HEK293 (cell line): ENCODE measurements at regions not wholly inside any gene's neighbourhood (a gene's known extent, or its start where the extent isn't known, plus 50 kb on each side); places are given as distances from the start of the nearest gene placed in this dataset.

Experiments used
- CTCF ChIA-PET: fragments of 350-600 bp; formaldehyde crosslinking; extraction: SDS; loops from one replicate; lab custom pipeline; 2021; ENCODE audit warnings: antibody characterized with exemption; lab: Yijun Ruan, JAX
- POLR2A ChIA-PET: fragments of 300-600 bp; formaldehyde crosslinking; extraction: SDS; loops from one replicate; lab custom pipeline; 2020; ENCODE audit warnings: antibody characterized with exemption, inconsistent platforms; lab: Yijun Ruan, JAX
- H3K27ac ChIP-seq: fragments of 200-500 bp; sonication (Bioruptor generic); 2 replicates; pipeline ENCODE4 v1.5.1; 2014; ENCODE audit warnings: low read depth, low read length, control low read depth, inconsistent platforms; ENCODE audit errors: extremely low read depth
- H3K36me3 ChIP-seq, 2 experiments: fragments of 200-500 bp in 1 of 2; sonication (Bioruptor generic) in 1 of 2; 1 replicate in 1 of 2; 2 replicates in 1 of 2; pipeline ENCODE4 v1.5.1; 2014 to 2017; ENCODE audit warnings: inconsistent platforms in 2 of 2, low read length in 2 of 2; ENCODE audit not compliant: control insufficient read depth in 2 of 2, insufficient read depth in 1 of 2
- H3K4me1 ChIP-seq: fragments of 200-500 bp; sonication (Bioruptor generic); 2 replicates; pipeline ENCODE4 v1.5.1; 2014; ENCODE audit warnings: mild to moderate bottlenecking, low read length, inconsistent platforms; ENCODE audit not compliant: control insufficient read depth, insufficient read depth
- H3K4me3 ChIP-seq: 2 replicates; pipeline ENCODE4 v1.5.1; 2011; ENCODE audit warnings: low read depth, mild to moderate bottlenecking, control low read depth, low read length, moderate library complexity
- H3K9me3 ChIP-seq: fragments of 200-500 bp; sonication (Bioruptor generic); 2 replicates; pipeline ENCODE4 v1.5.1; 2014; ENCODE audit warnings: low read depth, low read length, inconsistent platforms; ENCODE audit not compliant: control insufficient read depth, insufficient read depth
- GLI4 ChIP-seq: fragments of 450-650 bp; formaldehyde crosslinking; IDR thresholded peaks from 2 replicates; pipeline ENCODE4 v1.5.1; 2016; ENCODE audit warnings: missing biosample characterization, missing genetic modification characterization
- MEIS1 ChIP-seq: sonication (generic); formaldehyde crosslinking; IDR thresholded peaks from 2 replicates; pipeline ENCODE4 v1.8.1; 2022; ENCODE audit warnings: missing genetic modification reagents, mild to moderate bottlenecking, borderline replicate concordance
- PRDM2 ChIP-seq: fragments of 450-650 bp; formaldehyde crosslinking; IDR thresholded peaks from 2 replicates; pipeline ENCODE4 v1.5.1; 2016; ENCODE audit warnings: missing biosample characterization, missing genetic modification characterization, borderline replicate concordance
- RBAK ChIP-seq: fragments of 450-650 bp; formaldehyde crosslinking; IDR thresholded peaks from 2 replicates; pipeline ENCODE4 v1.5.1; 2016; ENCODE audit warnings: missing biosample characterization, missing genetic modification characterization
- ZBTB20 ChIP-seq: fragments of 450-650 bp; formaldehyde crosslinking; IDR thresholded peaks from 2 replicates; pipeline ENCODE4 v1.5.1; 2016; ENCODE audit warnings: missing biosample characterization, missing genetic modification characterization
- ZBTB21 ChIP-seq: fragments of 450-650 bp; formaldehyde crosslinking; IDR thresholded peaks from 2 replicates; pipeline ENCODE4 v1.5.1; 2017; ENCODE audit warnings: missing biosample characterization, missing genetic modification characterization
- ZBTB44 ChIP-seq: fragments of 450-650 bp; IDR thresholded peaks from 2 replicates; pipeline ENCODE4 v1.5.1; 2018; ENCODE audit warnings: missing biosample characterization, mild to moderate bottlenecking, missing genetic modification characterization
- ZEB2 ChIP-seq: fragments of 450-650 bp; formaldehyde crosslinking; IDR thresholded peaks from 2 replicates; pipeline ENCODE4 v1.5.1; 2016; ENCODE audit warnings: missing biosample characterization, missing genetic modification characterization
- ZNF112 ChIP-seq: fragments of 450-650 bp; formaldehyde crosslinking; IDR thresholded peaks from 2 replicates; pipeline ENCODE4 v1.5.0; 2017; ENCODE audit warnings: missing biosample characterization, missing genetic modification characterization
- ZNF157 ChIP-seq: fragments of 450-650 bp; formaldehyde crosslinking; IDR thresholded peaks from 2 replicates; pipeline ENCODE4 v1.5.1; 2016; ENCODE audit warnings: missing biosample characterization, missing genetic modification characterization
- ZNF223 ChIP-seq: fragments of 450-650 bp; formaldehyde crosslinking; IDR thresholded peaks from 2 replicates; pipeline ENCODE4 v1.5.1; 2016; ENCODE audit warnings: missing biosample characterization, missing genetic modification characterization
- ZNF416 ChIP-seq: fragments of 450-650 bp; formaldehyde crosslinking; IDR thresholded peaks from 2 replicates; pipeline ENCODE4 v1.5.1; 2016; ENCODE audit warnings: missing biosample characterization, missing genetic modification characterization
- ZNF423 ChIP-seq: fragments of 450-650 bp; formaldehyde crosslinking; IDR thresholded peaks from 2 replicates; pipeline ENCODE4 v1.5.1; 2016; ENCODE audit warnings: missing biosample characterization, missing genetic modification characterization
- ZNF426 ChIP-seq: fragments of 450-650 bp; formaldehyde crosslinking; IDR thresholded peaks from 2 replicates; pipeline ENCODE4 v1.5.1; 2017; ENCODE audit warnings: missing biosample characterization, missing genetic modification characterization, mild to moderate bottlenecking, inconsistent platforms, moderate library complexity
- ZNF501 ChIP-seq: fragments of 450-650 bp; formaldehyde crosslinking; IDR thresholded peaks from 2 replicates; pipeline ENCODE4 v1.5.1; 2016; ENCODE audit warnings: missing biosample characterization, missing genetic modification characterization
- ZNF585B ChIP-seq: fragments of 450-650 bp; formaldehyde crosslinking; IDR thresholded peaks from 2 replicates; pipeline ENCODE4 v1.5.1; 2016; ENCODE audit warnings: missing biosample characterization, missing genetic modification characterization
- ZNF600 ChIP-seq: fragments of 450-650 bp; formaldehyde crosslinking; IDR thresholded peaks from 2 replicates; pipeline ENCODE4 v1.5.1; 2016; ENCODE audit warnings: missing biosample characterization, missing genetic modification characterization
- ZNF629 ChIP-seq: fragments of 450-650 bp; formaldehyde crosslinking; IDR thresholded peaks from 2 replicates; pipeline ENCODE4 v1.5.1; 2017; ENCODE audit warnings: missing biosample characterization, missing genetic modification characterization
- ZNF776 ChIP-seq: fragments of 450-650 bp; formaldehyde crosslinking; IDR thresholded peaks from 2 replicates; pipeline ENCODE4 v1.5.0; 2017; ENCODE audit warnings: missing biosample characterization, missing genetic modification characterization, borderline replicate concordance
- ZNF791 ChIP-seq: fragments of 450-650 bp; formaldehyde crosslinking; IDR thresholded peaks from 2 replicates; pipeline ENCODE4 v1.5.1; 2016; ENCODE audit warnings: missing biosample characterization, missing genetic modification characterization
- TF ChIP-seq, protein P1 (sequence below): fragments of 450-650 bp; formaldehyde crosslinking; IDR thresholded peaks from 2 replicates; pipeline ENCODE4 v1.5.1; 2016; ENCODE audit warnings: missing biosample characterization, missing genetic modification characterization
- TF ChIP-seq, protein P2 (sequence below): IDR thresholded peaks from 2 replicates; pipeline ENCODE4 v1.6.1; 2011; ENCODE audit warnings: mild to moderate bottlenecking, low read depth, low read length, borderline replicate concordance
- TF ChIP-seq, protein P3 (sequence below): fragments of 450-650 bp; formaldehyde crosslinking; IDR thresholded peaks from 2 replicates; pipeline ENCODE4 v1.5.1; 2016; ENCODE audit warnings: missing biosample characterization, missing genetic modification characterization

DNA sequence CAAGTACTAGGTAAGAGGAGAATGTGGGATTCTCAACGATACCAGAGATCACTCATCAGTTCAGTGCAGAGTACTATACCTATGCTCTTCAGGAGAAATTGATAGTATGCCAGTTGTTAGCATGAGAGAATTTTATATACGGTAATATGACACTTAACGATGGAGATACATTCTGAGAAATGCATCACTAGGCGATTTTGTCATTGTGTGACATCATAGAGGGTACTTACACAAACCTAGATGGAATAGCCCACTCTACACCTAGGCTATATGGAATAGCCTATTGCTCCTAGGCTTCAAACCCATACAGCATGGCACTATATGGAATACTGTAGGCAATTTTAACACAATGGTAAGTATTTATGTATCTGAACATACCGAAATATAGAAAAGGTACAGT, 140.2 kb downstream of the SLIT2 start:
- POLR2A ChIA-PET, result no interaction called here
- TF ChIP-seq ZNF223 (no peak), ZNF416 (tag by site-specific recombination) (no peak), PRDM2 (no peak), ZNF629 (peak; percentile 72), MEIS1 (CRISPR knock-in tag) (no peak), ZBTB20 (no peak), ZNF585B (tag by site-specific recombination) (no peak), GLI4 (tag by site-specific recombination) (no peak), ZNF791 (tag by site-specific recombination) (no peak), ZNF423 (tag by site-specific recombination) (no peak), ZBTB21 (tag by site-specific recombination) (peak; percentile 31; the same call in 1 of the 2 replicates)
- TF ChIP-seq, protein P1, sequence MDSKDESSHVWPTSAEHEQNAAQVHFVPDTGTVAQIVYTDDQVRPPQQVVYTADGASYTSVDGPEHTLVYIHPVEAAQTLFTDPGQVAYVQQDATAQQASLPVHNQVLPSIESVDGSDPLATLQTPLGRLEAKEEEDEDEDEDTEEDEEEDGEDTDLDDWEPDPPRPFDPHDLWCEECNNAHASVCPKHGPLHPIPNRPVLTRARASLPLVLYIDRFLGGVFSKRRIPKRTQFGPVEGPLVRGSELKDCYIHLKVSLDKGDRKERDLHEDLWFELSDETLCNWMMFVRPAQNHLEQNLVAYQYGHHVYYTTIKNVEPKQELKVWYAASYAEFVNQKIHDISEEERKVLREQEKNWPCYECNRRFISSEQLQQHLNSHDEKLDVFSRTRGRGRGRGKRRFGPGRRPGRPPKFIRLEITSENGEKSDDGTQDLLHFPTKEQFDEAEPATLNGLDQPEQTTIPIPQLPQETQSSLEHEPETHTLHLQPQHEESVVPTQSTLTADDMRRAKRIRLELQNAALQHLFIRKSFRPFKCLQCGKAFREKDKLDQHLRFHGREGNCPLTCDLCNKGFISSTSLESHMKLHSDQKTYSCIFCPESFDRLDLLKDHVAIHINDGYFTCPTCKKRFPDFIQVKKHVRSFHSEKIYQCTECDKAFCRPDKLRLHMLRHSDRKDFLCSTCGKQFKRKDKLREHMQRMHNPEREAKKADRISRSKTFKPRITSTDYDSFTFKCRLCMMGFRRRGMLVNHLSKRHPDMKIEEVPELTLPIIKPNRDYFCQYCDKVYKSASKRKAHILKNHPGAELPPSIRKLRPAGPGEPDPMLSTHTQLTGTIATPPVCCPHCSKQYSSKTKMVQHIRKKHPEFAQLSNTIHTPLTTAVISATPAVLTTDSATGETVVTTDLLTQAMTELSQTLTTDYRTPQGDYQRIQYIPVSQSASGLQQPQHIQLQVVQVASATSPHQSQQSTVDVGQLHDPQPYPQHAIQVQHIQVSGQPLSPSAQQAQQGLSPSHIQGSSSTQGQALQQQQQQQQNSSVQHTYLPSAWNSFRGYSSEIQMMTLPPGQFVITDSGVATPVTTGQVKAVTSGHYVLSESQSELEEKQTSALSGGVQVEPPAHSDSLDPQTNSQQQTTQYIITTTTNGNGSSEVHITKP (tag by site-specific recombination), result peak; percentile 69
- TF ChIP-seq, all 188 proteins: peak for 3
- peaks cover 0 to 23% of the 10 kb centered on the region in 2 experiments; a peak in 1 of 3 replicates for H3K36me3 ChIP-seq
- H3K27ac ChIP-seq, result no peak overlapping the region
- CTCF ChIA-PET, result no interaction called here
- no peaks in the 10 kb centered on the region for H3K4me1 ChIP-seq
- H3K9me3 ChIP-seq, result no peaks in the 10 kb centered on the region
- no peak overlapping the region for H3K4me3 ChIP-seq

DNA sequence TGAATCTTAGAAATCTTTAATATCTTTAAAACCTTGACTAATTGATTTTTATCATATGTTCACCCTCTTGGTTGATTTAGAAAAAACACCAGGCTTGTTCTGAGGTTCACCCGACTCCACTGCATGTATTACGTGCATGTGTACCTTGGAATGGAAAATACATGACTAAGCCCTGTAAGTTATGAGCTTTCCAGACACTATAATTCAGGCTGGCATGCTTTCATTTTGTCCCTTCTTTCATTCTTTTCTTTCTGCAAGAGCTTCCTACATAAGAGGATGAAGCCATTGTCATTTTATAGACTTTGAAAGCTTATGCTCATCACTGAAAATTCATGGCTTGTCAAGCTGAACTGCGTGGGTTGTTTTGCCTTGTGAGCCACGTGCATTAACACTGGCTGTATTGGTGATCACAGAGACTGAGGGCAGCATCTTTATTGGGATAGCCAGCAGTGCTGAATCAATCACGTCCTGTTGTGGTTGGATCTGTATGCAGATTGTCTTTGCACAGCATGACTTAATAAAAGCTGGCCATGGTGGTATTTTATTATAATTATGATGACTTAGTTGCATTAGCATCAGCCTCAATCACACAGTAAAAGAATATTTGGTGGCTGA, 141.9 kb downstream of the SLIT2 start:
- CTCF ChIA-PET, result interaction anchor here (0.7 to 3.1 kb wide), 4 partner anchors 10 to 760 kb away, joined by 3 to 23 read pairs (median 8); no protein-coding TSS in a partner anchor
- POLR2A ChIA-PET, result no interaction called here
- Histone ChIP-seq H3K27ac (no peak overlapping the region), H3K9me3 (no peaks in the 10 kb centered on the region), H3K4me1 (no peaks in the 10 kb centered on the region), H3K4me3 (no peak overlapping the region), H3K36me3 (peaks cover 0 to 20% of the 10 kb centered on the region in 2 experiments; a peak in 1 of 3 replicates)
- no peak for TF ChIP-seq ZEB2
- no peak for TF ChIP-seq ZNF112 (tag by site-specific recombination)
- TF ChIP-seq ZNF426 (tag by site-specific recombination), result no peak
- no peak for TF ChIP-seq RBAK
- TF ChIP-seq, protein P2, sequence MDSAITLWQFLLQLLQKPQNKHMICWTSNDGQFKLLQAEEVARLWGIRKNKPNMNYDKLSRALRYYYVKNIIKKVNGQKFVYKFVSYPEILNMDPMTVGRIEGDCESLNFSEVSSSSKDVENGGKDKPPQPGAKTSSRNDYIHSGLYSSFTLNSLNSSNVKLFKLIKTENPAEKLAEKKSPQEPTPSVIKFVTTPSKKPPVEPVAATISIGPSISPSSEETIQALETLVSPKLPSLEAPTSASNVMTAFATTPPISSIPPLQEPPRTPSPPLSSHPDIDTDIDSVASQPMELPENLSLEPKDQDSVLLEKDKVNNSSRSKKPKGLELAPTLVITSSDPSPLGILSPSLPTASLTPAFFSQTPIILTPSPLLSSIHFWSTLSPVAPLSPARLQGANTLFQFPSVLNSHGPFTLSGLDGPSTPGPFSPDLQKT, result no peak
- no peak for TF ChIP-seq ZNF600
- TF ChIP-seq ZNF157 (tag by site-specific recombination), result no peak
- TF ChIP-seq, protein P3, sequence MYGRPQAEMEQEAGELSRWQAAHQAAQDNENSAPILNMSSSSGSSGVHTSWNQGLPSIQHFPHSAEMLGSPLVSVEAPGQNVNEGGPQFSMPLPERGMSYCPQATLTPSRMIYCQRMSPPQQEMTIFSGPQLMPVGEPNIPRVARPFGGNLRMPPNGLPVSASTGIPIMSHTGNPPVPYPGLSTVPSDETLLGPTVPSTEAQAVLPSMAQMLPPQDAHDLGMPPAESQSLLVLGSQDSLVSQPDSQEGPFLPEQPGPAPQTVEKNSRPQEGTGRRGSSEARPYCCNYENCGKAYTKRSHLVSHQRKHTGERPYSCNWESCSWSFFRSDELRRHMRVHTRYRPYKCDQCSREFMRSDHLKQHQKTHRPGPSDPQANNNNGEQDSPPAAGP (tag by site-specific recombination), result no peak
- no peak for TF ChIP-seq ZNF501 (tag by site-specific recombination)
- TF ChIP-seq ZBTB44 (tag by site-specific recombination), result no peak
- no peak for TF ChIP-seq ZNF776
